Esophagus muscularis mucosa (tissue), 4 donors: ENCODE measurements at regions not wholly inside any gene's neighbourhood (a gene's known extent, or its start where the extent isn't known, plus 50 kb on each side); places are given as distances from the start of the nearest gene placed in this dataset.

ENCODE experiments used
- DNase-seq: peaks from one replicate; pipeline ENCODE4 v3.0.0-alpha.2; 2017; ENCODE audit errors: extremely low spot score
- H3K27ac ChIP-seq, 4 donors: fragments of 200-600 bp; sonication (generic); replicated peaks in 1 of 4; 1 replicate in 3 of 4; 2 replicates in 1 of 4; pipeline ENCODE4 v1.5.1; 2016 to 2019; ENCODE audit warnings: mild to moderate bottlenecking in 1 of 4
- H3K27me3 ChIP-seq, 4 donors: fragments of 200-600 bp; sonication (generic); one replicate each; pipeline versions ENCODE4 v1.5.1 to v1.6.0; 2016 to 2019
- H3K36me3 ChIP-seq, 4 donors: fragments of 200-600 bp; sonication (generic); one replicate each; pipeline ENCODE4 v1.5.1; 2016 to 2019
- H3K4me1 ChIP-seq, 4 donors: fragments of 200-600 bp; sonication (generic); one replicate each; pipeline ENCODE4 v1.5.1; 2016 to 2019
- H3K4me3 ChIP-seq, 4 donors: fragments of 200-600 bp; sonication (generic); 1 replicate in 2 of 4; 2 replicates in 2 of 4; pipeline ENCODE4 v1.5.1; 2016 to 2019; ENCODE audit warnings: mild to moderate bottlenecking in 4 of 4, moderate library complexity in 1 of 4
- H3K9me3 ChIP-seq, 4 donors: fragments of 200-600 bp; sonication (generic); 1 replicate in 3 of 4; 2 replicates in 1 of 4; pipeline ENCODE4 v1.5.1; 2016 to 2019
- CTCF ChIP-seq, 3 experiments: fragments of 200-600 bp in 2 of 3; fragments of 450-650 bp in 1 of 3; sonication (generic) in 2 of 3; IDR thresholded peaks; one replicate each; pipeline ENCODE4 v1.5.1; 2017 to 2019; ENCODE audit warnings: antibody characterized with exemption in 3 of 3, mild to moderate bottlenecking in 2 of 3, moderate library complexity in 1 of 3
- EP300 ChIP-seq: sonication (generic); formaldehyde crosslinking; IDR thresholded peaks from one replicate; pipeline ENCODE4 v1.6.1; 2017; ENCODE audit warnings: antibody characterized with exemption
- POLR2A ChIP-seq: fragments of 450-650 bp; IDR thresholded peaks from one replicate; pipeline ENCODE4 v1.6.1; 2017; ENCODE audit warnings: antibody characterized with exemption, moderate library complexity, mild to moderate bottlenecking, low read depth
- POLR2AphosphoS5 ChIP-seq, 2 donors: sonication (generic); formaldehyde crosslinking; IDR thresholded peaks; one replicate each; pipeline ENCODE4 v1.6.1; 2017; ENCODE audit warnings: antibody characterized with exemption in 2 of 2
- WGBS: methylation state at CpG from one replicate; pipeline ENCODE4 v1.1.5; 2018; 5-methylcytosine and 5-hydroxymethylcytosine counted together
- intact Hi-C: fragments of 100-400 bp; cut with DNase I; formaldehyde crosslinking; loops from one replicate; pipeline ENCODE4 v1.15.1; 2023

GRCh38 chr2:57893347-57893746 lies 153.3 kb upstream of the VRK2 start:
- Histone ChIP-seq H3K4me1 (no peaks in the 10 kb centered on the region), H3K36me3 (no peaks in the 10 kb centered on the region), H3K27ac (no peak overlapping the region), H3K27me3 (no peaks in the 10 kb centered on the region), H3K9me3 (no peaks in the 10 kb centered on the region), H3K4me3 (no peak overlapping the region)
- WGBS: 66% methylated on average over 6 of the region's 6 CpGs
- DNase-seq: no peak
- intact Hi-C loops: no loop called here
- TF ChIP-seq CTCF (IDR thresholded peaks at IDR 0.05) (no peak), POLR2AphosphoS5 (IDR thresholded peaks at IDR 0.05) (no peak), POLR2A (no peak)

- no peak for DNase-seq
- no peak overlapping the region for H3K4me3 ChIP-seq
- H3K36me3 ChIP-seq: no peaks in the 10 kb centered on the region
- no peaks in the 10 kb centered on the region for H3K9me3 ChIP-seq
- no peaks in the 10 kb centered on the region for H3K4me1 ChIP-seq
- 79% methylated on average over 1 of the region's 1 CpG for WGBS
- TF ChIP-seq POLR2A (no peak), POLR2AphosphoS5 (IDR thresholded peaks at IDR 0.05) (no peak), EP300 (no peak), CTCF (IDR thresholded peaks at IDR 0.05) (no peak)
- no peak overlapping the region for H3K27ac ChIP-seq
- no peaks in the 10 kb centered on the region for H3K27me3 ChIP-seq
- intact Hi-C loops: no loop called here
Measured at GRCh38 chr2:57893786-57894185, 152.8 kb upstream of the VRK2 start.

GRCh38 chr2:57894381-57894780 lies 152.2 kb upstream of the VRK2 start:
- intact Hi-C loops: no loop called here
- 87% methylated on average over 2 of the region's 2 CpGs for WGBS
- TF ChIP-seq EP300 (no peak), POLR2A (no peak), CTCF (IDR thresholded peaks at IDR 0.05) (no peak)
- Histone ChIP-seq H3K27ac (no peak overlapping the region), H3K27me3 (no peaks in the 10 kb centered on the region), H3K4me1 (no peaks in the 10 kb centered on the region), H3K4me3 (no peak overlapping the region), H3K9me3 (no peaks in the 10 kb centered on the region), H3K36me3 (no peaks in the 10 kb centered on the region)
- no peak for DNase-seq

GRCh38 chr2:57897920-57898319 lies 148.7 kb upstream of the VRK2 start:
- H3K36me3 ChIP-seq: no peaks in the 10 kb centered on the region
- H3K27me3 ChIP-seq: no peaks in the 10 kb centered on the region
- H3K9me3 ChIP-seq: no peaks in the 10 kb centered on the region
- no peak overlapping the region for H3K4me3 ChIP-seq
- intact Hi-C loops: no loop called here
- no peaks in the 10 kb centered on the region for H3K4me1 ChIP-seq
- WGBS: 100% methylated on average over 1 of the region's 1 CpG
- no peak for DNase-seq
- no peak overlapping the region for H3K27ac ChIP-seq
- TF ChIP-seq POLR2AphosphoS5 (IDR thresholded peaks at IDR 0.05): no peak
- TF ChIP-seq EP300: no peak
- TF ChIP-seq CTCF (IDR thresholded peaks at IDR 0.05): no peak
- TF ChIP-seq POLR2A: no peak

GRCh38 chr2:57899898-57900297 lies 146.7 kb upstream of the VRK2 start:
- no peaks in the 10 kb centered on the region for H3K9me3 ChIP-seq
- H3K4me1 ChIP-seq: no peaks in the 10 kb centered on the region
- intact Hi-C loops: no loop called here
- no peaks in the 10 kb centered on the region for H3K27me3 ChIP-seq
- no peak overlapping the region for H3K4me3 ChIP-seq
- no peak overlapping the region for H3K27ac ChIP-seq
- no peaks in the 10 kb centered on the region for H3K36me3 ChIP-seq
- DNase-seq: no peak
- 61% methylated on average over 1 of the region's 1 CpG for WGBS
- TF ChIP-seq POLR2AphosphoS5 (IDR thresholded peaks at IDR 0.05) (no peak), CTCF (IDR thresholded peaks at IDR 0.05) (no peak), EP300 (no peak), POLR2A (no peak)
